Upper lobe of right lung (tissue), 1 donor: ENCODE measurements at regions not wholly inside any gene's neighbourhood (a gene's known extent, or its start where the extent isn't known, plus 50 kb on each side); places are given as distances from the start of the nearest gene placed in this dataset.

ENCODE experiments used
- ATAC-seq: fragments of 200-7000 bp; cut with Tn5 transposase; one replicate; pipeline ENCODE4 v1.9.1; 2020; ENCODE audit warnings: mild to moderate bottlenecking, moderate library complexity
- DNase-seq: peaks from one replicate; pipeline ENCODE4 v3.0.0-alpha.2; 2020
- H3K27ac ChIP-seq: fragments of 200-600 bp; one replicate; pipeline ENCODE4 v1.8.0; 2022
- H3K27me3 ChIP-seq: fragments of 200-600 bp; one replicate; pipeline ENCODE4 v1.8.0; 2022; ENCODE audit warnings: mild to moderate bottlenecking
- H3K36me3 ChIP-seq: fragments of 200-600 bp; one replicate; pipeline ENCODE4 v1.8.0; 2022
- H3K4me1 ChIP-seq: fragments of 200-600 bp; one replicate; pipeline ENCODE4 v1.8.0; 2022
- H3K4me3 ChIP-seq: fragments of 200-600 bp; one replicate; pipeline ENCODE4 v1.8.0; 2022; ENCODE audit warnings: mild to moderate bottlenecking
- H3K9me3 ChIP-seq: fragments of 200-600 bp; one replicate; pipeline ENCODE4 v1.8.0; 2022
- intact Hi-C: fragments of 100-400 bp; cut with DNase I; formaldehyde crosslinking; loops from one replicate; pipeline ENCODE4 v1.11.0; 2022
- TF ChIP-seq, protein P1 (sequence below): fragments of 200-600 bp; IDR thresholded peaks from one replicate; pipeline ENCODE4 v1.8.0; 2022; ENCODE audit warnings: antibody characterized with exemption
- donor health status: DM: no; HTN: yes; CAD: no; lungs with severe emphysema.

DNA sequence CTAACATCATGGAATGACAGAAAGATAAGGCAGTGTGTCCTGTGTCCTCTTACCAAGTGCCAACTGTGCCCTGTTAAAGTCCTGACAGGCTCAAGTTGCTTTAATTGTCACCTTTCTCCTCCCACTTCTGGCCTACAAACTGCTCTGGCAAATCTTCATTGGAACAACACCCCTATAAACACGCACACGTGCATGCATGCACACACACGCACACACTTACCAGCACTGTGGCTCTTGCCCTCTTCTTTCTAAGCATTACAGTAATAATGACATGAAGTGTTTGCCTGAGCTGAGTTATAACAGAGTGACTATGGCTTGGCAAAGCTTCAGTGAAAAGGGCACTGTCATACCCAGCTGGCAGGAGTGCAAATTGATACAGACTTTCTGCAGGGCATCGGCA is 82.3 kb upstream of the SYT6 start:
- intact Hi-C loops = no loop called here
- Histone ChIP-seq H3K27me3 (no peaks in the 10 kb centered on the region), H3K9me3 (no peaks in the 10 kb centered on the region), H3K36me3 (no peaks in the 10 kb centered on the region), H3K4me1 (no peaks in the 10 kb centered on the region), H3K4me3 (no peak overlapping the region), H3K27ac (no peak overlapping the region)
- TF ChIP-seq, protein P1, sequence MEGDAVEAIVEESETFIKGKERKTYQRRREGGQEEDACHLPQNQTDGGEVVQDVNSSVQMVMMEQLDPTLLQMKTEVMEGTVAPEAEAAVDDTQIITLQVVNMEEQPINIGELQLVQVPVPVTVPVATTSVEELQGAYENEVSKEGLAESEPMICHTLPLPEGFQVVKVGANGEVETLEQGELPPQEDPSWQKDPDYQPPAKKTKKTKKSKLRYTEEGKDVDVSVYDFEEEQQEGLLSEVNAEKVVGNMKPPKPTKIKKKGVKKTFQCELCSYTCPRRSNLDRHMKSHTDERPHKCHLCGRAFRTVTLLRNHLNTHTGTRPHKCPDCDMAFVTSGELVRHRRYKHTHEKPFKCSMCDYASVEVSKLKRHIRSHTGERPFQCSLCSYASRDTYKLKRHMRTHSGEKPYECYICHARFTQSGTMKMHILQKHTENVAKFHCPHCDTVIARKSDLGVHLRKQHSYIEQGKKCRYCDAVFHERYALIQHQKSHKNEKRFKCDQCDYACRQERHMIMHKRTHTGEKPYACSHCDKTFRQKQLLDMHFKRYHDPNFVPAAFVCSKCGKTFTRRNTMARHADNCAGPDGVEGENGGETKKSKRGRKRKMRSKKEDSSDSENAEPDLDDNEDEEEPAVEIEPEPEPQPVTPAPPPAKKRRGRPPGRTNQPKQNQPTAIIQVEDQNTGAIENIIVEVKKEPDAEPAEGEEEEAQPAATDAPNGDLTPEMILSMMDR = no peak
- DNase-seq (no peak), ATAC-seq (no peak)

DNA sequence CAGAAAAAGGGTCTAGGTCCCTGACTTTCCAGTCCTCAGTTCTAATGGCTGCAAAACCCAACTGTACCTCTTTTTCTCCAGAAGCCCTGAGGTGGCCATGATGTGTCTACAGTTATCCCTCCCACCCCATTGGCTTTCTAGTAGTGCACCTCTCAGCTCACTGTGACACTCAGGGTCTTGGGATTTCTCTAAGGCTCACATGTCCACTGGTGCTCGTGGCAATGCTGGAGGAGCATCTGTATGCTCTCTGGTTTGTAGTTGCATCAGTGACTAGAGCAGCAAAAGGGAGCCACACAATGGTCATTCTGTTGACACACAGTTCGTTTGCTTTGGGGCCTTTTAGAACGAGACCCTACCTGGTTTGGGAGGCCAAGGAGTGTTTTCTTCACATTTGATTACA is 81.6 kb upstream of the SYT6 start:
- DNase-seq (no peak), ATAC-seq (no peak)
- no peaks in the 10 kb centered on the region for H3K36me3 ChIP-seq
- H3K4me3 ChIP-seq = no peak overlapping the region
- no peaks in the 10 kb centered on the region for H3K4me1 ChIP-seq
- intact Hi-C loops = no loop called here
- TF ChIP-seq, protein P1 = no peak
- H3K27me3 ChIP-seq = no peaks in the 10 kb centered on the region
- H3K27ac ChIP-seq = no peak overlapping the region
- H3K9me3 ChIP-seq = no peaks in the 10 kb centered on the region

DNA sequence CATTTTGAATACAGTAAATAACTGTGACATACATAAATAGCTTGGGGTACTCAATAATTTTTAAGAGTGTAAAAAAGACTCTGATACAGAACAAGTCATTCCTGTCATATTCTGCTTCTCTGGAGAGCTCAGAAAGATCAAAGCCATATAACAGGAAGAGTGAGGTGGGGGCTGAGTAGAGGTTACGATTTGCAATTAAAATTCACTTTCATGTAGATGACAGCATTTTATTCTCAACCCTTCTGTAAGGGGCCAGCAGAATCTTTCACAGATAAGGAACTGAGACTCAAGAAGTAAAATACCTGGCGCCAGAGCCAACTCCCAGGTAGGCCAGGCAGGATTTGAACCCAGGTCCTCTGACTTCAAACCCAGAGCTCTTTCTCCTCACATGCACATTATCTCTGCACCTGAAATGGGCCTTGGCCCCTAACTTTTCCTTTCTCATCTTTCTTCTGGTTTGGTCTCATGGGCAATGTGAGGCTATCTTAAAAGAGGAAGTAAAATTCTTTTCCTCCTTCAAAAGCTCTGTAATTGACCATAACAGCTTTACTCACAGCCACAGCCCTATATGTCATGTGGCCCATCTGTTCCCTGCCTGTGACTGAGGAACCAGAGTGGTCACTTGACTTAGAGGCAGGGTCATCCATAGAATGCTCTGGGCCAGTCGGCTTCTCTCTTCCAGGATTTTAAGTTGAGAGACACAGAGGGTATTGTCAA is 80.9 kb upstream of the SYT6 start:
- H3K9me3 ChIP-seq = no peaks in the 10 kb centered on the region
- DNase-seq (no peak), ATAC-seq (peak; percentile 74)
- no peak overlapping the region for H3K4me3 ChIP-seq
- TF ChIP-seq, protein P1 = no peak
- H3K27me3 ChIP-seq = no peaks in the 10 kb centered on the region
- intact Hi-C loops = no loop called here
- H3K36me3 ChIP-seq = no peaks in the 10 kb centered on the region
- H3K4me1 ChIP-seq = no peaks in the 10 kb centered on the region
- no peak overlapping the region for H3K27ac ChIP-seq

DNA sequence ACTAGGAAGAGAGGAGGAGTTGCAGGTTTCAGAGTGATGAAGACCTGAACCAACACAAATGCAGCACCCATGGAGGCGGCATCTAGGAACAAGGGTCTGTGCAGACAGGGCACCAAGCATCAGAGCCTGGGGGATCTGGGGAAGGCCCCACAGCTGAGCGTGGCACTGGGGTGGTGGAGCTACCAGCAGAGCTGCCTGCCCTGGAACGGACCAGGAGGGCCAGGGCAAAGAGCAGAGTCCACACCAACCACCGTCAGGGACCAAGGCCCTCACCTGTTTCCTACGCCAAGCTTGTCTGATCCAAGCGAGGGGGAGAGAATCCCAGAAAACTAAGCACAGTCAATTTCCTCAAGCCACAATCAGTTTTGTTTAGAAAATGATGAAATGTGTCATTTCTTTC is 79.0 kb upstream of the SYT6 start:
- Histone ChIP-seq H3K36me3 (no peaks in the 10 kb centered on the region), H3K4me1 (no peaks in the 10 kb centered on the region), H3K9me3 (no peaks in the 10 kb centered on the region), H3K4me3 (no peak overlapping the region), H3K27ac (no peak overlapping the region), H3K27me3 (no peaks in the 10 kb centered on the region)
- ATAC-seq = no peak
- TF ChIP-seq, protein P1 = no peak
- intact Hi-C loops = no loop called here
- no peak for DNase-seq

DNA sequence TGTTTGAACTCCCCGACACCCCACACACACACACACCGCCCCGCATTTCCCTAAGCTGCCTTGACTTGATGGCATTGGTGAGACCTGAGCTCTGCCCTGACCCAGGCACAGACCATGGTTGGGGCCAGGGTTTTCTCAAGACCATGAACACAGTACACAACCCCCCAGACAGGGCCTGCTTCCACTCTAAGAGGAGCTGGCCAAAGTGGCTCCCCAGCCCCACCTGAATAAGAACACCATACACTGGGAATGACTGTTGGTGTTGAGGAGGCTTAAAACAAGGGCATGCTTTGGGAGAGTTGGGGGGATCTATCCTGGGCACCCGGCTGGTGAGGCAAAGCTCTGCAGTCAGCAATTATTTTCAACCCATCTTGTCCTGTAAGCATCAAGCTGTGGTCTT is 77.6 kb upstream of the SYT6 start:
- no peaks in the 10 kb centered on the region for H3K9me3 ChIP-seq
- no peaks in the 10 kb centered on the region for H3K36me3 ChIP-seq
- no peak overlapping the region for H3K4me3 ChIP-seq
- no peaks in the 10 kb centered on the region for H3K27me3 ChIP-seq
- TF ChIP-seq, protein P1 = no peak
- H3K4me1 ChIP-seq = no peaks in the 10 kb centered on the region
- H3K27ac ChIP-seq = no peak overlapping the region
- intact Hi-C loops = no loop called here
- no peak for ATAC-seq
- DNase-seq = no peak

DNA sequence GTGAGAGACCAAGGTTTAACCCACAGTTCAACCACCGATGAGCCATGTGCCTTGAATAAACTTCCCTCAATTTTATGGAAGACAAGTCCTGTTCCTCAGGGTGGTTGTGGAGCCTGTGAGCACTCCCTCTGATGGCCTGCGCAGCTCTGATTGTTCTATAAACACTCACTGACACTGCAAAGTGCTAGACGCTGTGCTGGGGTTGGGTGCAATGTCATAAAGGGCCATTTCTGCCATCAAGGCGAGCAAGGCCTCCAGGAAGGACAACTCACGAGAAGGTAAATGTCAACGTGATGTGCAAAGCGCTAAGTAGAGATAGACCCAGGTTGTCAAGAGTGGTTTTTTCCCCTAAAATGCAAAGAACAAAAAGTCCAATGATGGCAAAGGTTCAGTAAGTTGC is 75.7 kb upstream of the SYT6 start:
- Histone ChIP-seq H3K27ac (no peak overlapping the region), H3K36me3 (no peaks in the 10 kb centered on the region), H3K4me3 (no peak overlapping the region), H3K9me3 (no peaks in the 10 kb centered on the region), H3K27me3 (no peaks in the 10 kb centered on the region), H3K4me1 (no peaks in the 10 kb centered on the region)
- TF ChIP-seq, protein P1 = no peak
- DNase-seq (no peak), ATAC-seq (no peak)
- intact Hi-C loops = no loop called here
